Tibial nerve (tissue), 3 donors: ENCODE measurements at regions not wholly inside any gene's neighbourhood (a gene's known extent, or its start where the extent isn't known, plus 50 kb on each side); places are given as distances from the start of the nearest gene placed in this dataset.

ENCODE experiments used
- CTCF ChIP-seq, 5 experiments: fragments of 200-600 bp in 3 of 5; fragments of 450-650 bp in 2 of 5; sonication (generic) in 3 of 5; IDR thresholded peaks; one replicate each; pipeline ENCODE4 v1.5.1; 2016 to 2019; ENCODE audit warnings: antibody characterized with exemption in 5 of 5, mild to moderate bottlenecking in 3 of 5, moderate library complexity in 2 of 5
- POLR2A ChIP-seq, 2 donors: fragments of 450-650 bp; IDR thresholded peaks; one replicate each; pipeline ENCODE4 v1.6.1; 2017; ENCODE audit warnings: antibody characterized with exemption in 2 of 2, mild to moderate bottlenecking in 2 of 2, moderate library complexity in 2 of 2

GRCh38 chr14:101116486-101117130 is 213.1 kb upstream of the RTL1 start:
- TF ChIP-seq POLR2A (IDR thresholded peaks at IDR 0.05), result no peak
- no peak for TF ChIP-seq CTCF (IDR thresholded peaks at IDR 0.05)
